Endothelial cell (in vitro differentiated cells): ENCODE measurements at regions not wholly inside any gene's neighbourhood (a gene's known extent, or its start where the extent isn't known, plus 50 kb on each side); places are given as distances from the start of the nearest gene placed in this dataset.
A peak's percentile ranks its signal among the peaks of the same experiment; 100 is the strongest.

Experiments used
- DNase-seq: peaks from one replicate; pipeline ENCODE4 v3.0.0; 2021; ENCODE audit warnings: low spot score
- H3K27ac Mint-ChIP-seq: one replicate; pipeline ENCODE4 v1.8.0; 2021; ENCODE audit warnings: mixed read lengths, inconsistent platforms; ENCODE audit not compliant: unreplicated experiment
- H3K27me3 Mint-ChIP-seq: one replicate; pipeline ENCODE4 v1.8.0; 2021; ENCODE audit warnings: mild to moderate bottlenecking, moderate library complexity, mixed read lengths, inconsistent platforms; ENCODE audit not compliant: unreplicated experiment
- H3K36me3 Mint-ChIP-seq: one replicate; pipeline ENCODE4 v1.8.0; 2021; ENCODE audit warnings: mild to moderate bottlenecking, low read depth, mixed read lengths, inconsistent platforms; ENCODE audit not compliant: unreplicated experiment
- H3K4me1 Mint-ChIP-seq: one replicate; pipeline ENCODE4 v1.8.0; 2021; ENCODE audit warnings: mild to moderate bottlenecking, mixed read lengths, inconsistent platforms; ENCODE audit not compliant: unreplicated experiment
- H3K4me3 Mint-ChIP-seq: one replicate; pipeline ENCODE4 v1.8.0; 2021; ENCODE audit warnings: mild to moderate bottlenecking, mixed read lengths, inconsistent platforms; ENCODE audit not compliant: unreplicated experiment
- H3K9me3 Mint-ChIP-seq: one replicate; pipeline ENCODE4 v1.8.0; 2021; ENCODE audit warnings: mixed read lengths, inconsistent platforms; ENCODE audit not compliant: unreplicated experiment
- CTCF ChIP-seq: fragments of 200-600 bp; sonication (generic); IDR thresholded peaks from one replicate; pipeline ENCODE4 v1.5.0; 2021; ENCODE audit warnings: antibody characterized with exemption; ENCODE audit not compliant: unreplicated experiment

- Mint-ChIP-seq H3K4me1 (peaks cover 19% of the 10 kb centered on the region), H3K36me3 (no peaks in the 10 kb centered on the region), H3K27me3 (peaks cover 2% of the 10 kb centered on the region), H3K27ac (no peak overlapping the region), H3K9me3 (no peaks in the 10 kb centered on the region), H3K4me3 (no peak overlapping the region)
- TF ChIP-seq CTCF: no peak
- DNase-seq: no peak
These were observed 454.4 kb downstream of the C4orf33 start for GRCh38 chr4:129550281-129550785.

GRCh38 chr4:129561280-129561679 is 465.3 kb downstream of the C4orf33 start:
- H3K27me3 Mint-ChIP-seq: no peaks in the 10 kb centered on the region
- no peaks in the 10 kb centered on the region for H3K4me1 Mint-ChIP-seq
- H3K4me3 Mint-ChIP-seq: no peak overlapping the region
- H3K27ac Mint-ChIP-seq: no peak overlapping the region
- no peaks in the 10 kb centered on the region for H3K36me3 Mint-ChIP-seq
- no peak for TF ChIP-seq CTCF
- H3K9me3 Mint-ChIP-seq: no peaks in the 10 kb centered on the region
- no peak for DNase-seq

DNA sequence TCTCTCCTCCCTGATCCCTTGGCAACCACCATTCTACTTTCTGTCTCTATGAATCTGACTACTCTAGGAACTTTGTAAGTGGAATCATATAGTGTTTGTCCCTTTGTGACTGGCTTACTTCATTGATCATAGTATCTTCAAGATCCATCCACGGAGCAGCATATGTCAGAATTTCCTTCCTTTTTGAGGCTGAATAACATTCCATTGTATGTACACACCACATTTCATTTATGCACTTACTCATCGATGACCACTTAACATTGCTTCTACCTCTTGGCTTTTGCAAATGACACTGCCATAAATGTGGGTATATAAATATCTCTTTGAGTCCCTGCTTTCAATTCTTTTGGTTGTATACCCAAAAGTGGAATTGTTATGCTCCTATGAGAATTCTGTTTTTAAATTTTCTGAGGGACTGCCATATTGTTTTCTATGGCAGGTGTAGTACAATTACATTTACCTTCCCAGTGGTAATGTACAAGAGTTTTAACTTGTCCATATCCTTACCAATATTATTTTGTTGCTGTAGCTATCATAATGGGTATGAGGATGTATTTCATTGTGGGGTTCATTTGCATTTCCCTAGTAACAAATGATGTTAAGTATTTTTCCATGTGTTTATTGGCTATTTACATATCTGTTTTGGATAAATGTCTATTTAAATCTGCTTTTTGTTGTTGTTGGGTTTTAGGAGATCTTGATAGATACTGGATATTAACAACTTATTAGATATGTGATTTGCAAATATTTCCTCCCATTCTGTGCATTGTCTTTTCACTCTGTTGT is 466.1 kb downstream of the C4orf33 start:
- H3K27me3 Mint-ChIP-seq: no peaks in the 10 kb centered on the region
- no peak for TF ChIP-seq CTCF
- H3K4me1 Mint-ChIP-seq: no peaks in the 10 kb centered on the region
- no peak overlapping the region for H3K4me3 Mint-ChIP-seq
- no peaks in the 10 kb centered on the region for H3K36me3 Mint-ChIP-seq
- peak overlapping the region; percentile 0 for H3K27ac Mint-ChIP-seq
- DNase-seq: no peak
- no peaks in the 10 kb centered on the region for H3K9me3 Mint-ChIP-seq

- Mint-ChIP-seq H3K4me1 (peaks cover 3% of the 10 kb centered on the region), H3K27me3 (no peaks in the 10 kb centered on the region), H3K27ac (no peak overlapping the region), H3K4me3 (no peak overlapping the region), H3K9me3 (no peaks in the 10 kb centered on the region), H3K36me3 (no peaks in the 10 kb centered on the region)
- no peak for DNase-seq
- no peak for TF ChIP-seq CTCF
These were observed 469.3 kb downstream of the C4orf33 start for GRCh38 chr4:129565214-129565613.

DNA sequence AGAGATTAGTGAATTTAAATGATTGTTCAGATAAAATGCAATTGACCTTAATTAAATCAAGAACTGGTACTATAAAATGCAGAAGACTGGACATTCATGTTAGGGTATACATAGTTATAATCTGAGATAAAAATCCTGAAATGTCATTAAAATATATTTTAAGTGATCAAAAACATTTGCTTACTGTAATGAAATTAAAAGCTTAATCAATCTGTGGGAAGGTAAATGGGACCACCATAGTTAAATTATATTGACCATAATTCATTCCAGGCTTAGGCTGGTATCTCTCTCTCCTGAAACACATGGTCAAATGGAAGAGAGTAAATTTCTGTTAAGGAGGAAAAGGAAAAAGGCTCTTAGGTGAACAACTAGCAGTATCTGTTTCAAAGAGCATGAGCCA is 474.4 kb downstream of the C4orf33 start:
- peaks cover 3% of the 10 kb centered on the region for H3K4me1 Mint-ChIP-seq

More for the DNA sequence above, 474.4 kb downstream of the C4orf33 start:
- Mint-ChIP-seq H3K4me3 (no peak overlapping the region), H3K36me3 (no peaks in the 10 kb centered on the region), H3K9me3 (no peaks in the 10 kb centered on the region), H3K27ac (no peak overlapping the region), H3K27me3 (no peaks in the 10 kb centered on the region)
- no peak for TF ChIP-seq CTCF
- DNase-seq: no peak
